ENCODE measurements at regions not wholly inside any gene's neighbourhood (a gene's known extent, or its start where the extent isn't known, plus 50 kb on each side); places are given as distances from the start of the nearest gene placed in this dataset.

- Histone ChIP-seq H3K4me3 (ENCODE audit: extremely low read depth in 1 of 4, insufficient read depth in 2 of 4, low read depth in 3 of 4, low read length in 4 of 4) (no peak overlapping the region), H2AFZ (ENCODE audit: low read length) (no peak overlapping the region), H3K79me2 (ENCODE audit: control insufficient read depth in 1 of 2, insufficient read depth in 2 of 2, low read length in 2 of 2) (no peaks in the 10 kb centered on the region), H3K23ac (ENCODE audit: insufficient read length) (no peak overlapping the region), H3K36me3 (ENCODE audit: control insufficient read depth in 2 of 4, insufficient read depth in 4 of 4, low read length in 3 of 4) (no peaks in the 10 kb centered on the region), H2AK5ac (ENCODE audit: low read depth, low read length) (no peak overlapping the region), H2BK20ac (ENCODE audit: low read length) (no peak overlapping the region), H3K4me1 (replicated peaks in 1 of 4; ENCODE audit: control insufficient read depth in 3 of 4, insufficient read depth in 4 of 4, low read length in 3 of 4) (no peaks in the 10 kb centered on the region), H2BK12ac (ENCODE audit: low read depth, low read length) (no peak overlapping the region), H3K4me2 (ENCODE audit: insufficient read depth in 1 of 2, low read depth in 2 of 2, low read length in 2 of 2) (no peak overlapping the region), H4K20me1 (replicated peaks in 1 of 2; ENCODE audit: control insufficient read depth in 1 of 2, insufficient read depth in 2 of 2, low read length in 2 of 2) (no peaks in the 10 kb centered on the region), H3K23me2 (ENCODE audit: low read depth, low read length) (no peaks in the 10 kb centered on the region), H3K79me1 (ENCODE audit: low read depth, low read length) (no peaks in the 10 kb centered on the region), H4K5ac (ENCODE audit: insufficient read length, low read depth, low read length) (no peak overlapping the region), H4K8ac (ENCODE audit: extremely low read depth, insufficient read depth, low read length) (no peak overlapping the region), H4K91ac (replicated peaks; ENCODE audit: insufficient read length, low read length) (no peak overlapping the region), H3K4ac (replicated peaks; ENCODE audit: insufficient read length, low read depth, low read length) (no peak overlapping the region), H3K9me3 (ENCODE audit: insufficient read depth in 2 of 2, low read depth in 1 of 2, low read length in 1 of 2) (peaks cover 71 to 89% of the 10 kb centered on the region in 2 experiments), H3K27me3 (replicated peaks in 1 of 4; ENCODE audit: control insufficient read depth in 3 of 4, extremely low read depth in 1 of 4, insufficient read depth in 3 of 4, low read length in 3 of 4) (no peaks in the 10 kb centered on the region), H3K9ac (replicated peaks in 1 of 4; ENCODE audit: extremely low read depth in 1 of 4, low read depth in 3 of 4, low read length in 3 of 4) (no peak overlapping the region), H3K18ac (ENCODE audit: extremely low read depth, low read length) (no peak overlapping the region), H2BK15ac (ENCODE audit: low read length) (no peak overlapping the region), H2BK120ac (replicated peaks; ENCODE audit: low read depth, low read length) (no peak overlapping the region), H3K14ac (ENCODE audit: insufficient read length) (no peak overlapping the region), H3K27ac (ENCODE audit: low read depth, low read length) (no peak overlapping the region), H3K56ac (replicated peaks; ENCODE audit: insufficient read length, low read depth, low read length) (no peak overlapping the region), H2BK5ac (ENCODE audit: low read depth, low read length) (no peak overlapping the region)
- TF ChIP-seq TBP (IDR thresholded peaks at IDR 0.05; ENCODE audit: low read depth, low read length) = no peak
- TF ChIP-seq TEAD4 (IDR thresholded peaks at IDR 0.05; ENCODE audit: low read depth, low read length) = no peak
- TF ChIP-seq CTCF (IDR thresholded peaks at IDR 0.05; ENCODE audit: control extremely low read depth in 1 of 3, insufficient read depth in 1 of 3, low read depth in 1 of 3, low read length in 3 of 3) = no peak
- POLR2A ChIA-PET (ENCODE audit: partially characterized antibody) = no interaction called here
- FAIRE-seq = no peak
- CTCF ChIA-PET (ENCODE audit: partially characterized antibody) = no interaction called here
- WGBS, 2 experiments (ENCODE audit: extremely low coverage in 1 of 2, insufficient coverage in 1 of 2, insufficient read length in 1 of 2, insufficient replicate concordance in 2 of 2, low coverage in 1 of 2, low lambda C conversion rate in 2 of 2, missing lambda C conversion rate in 1 of 2) = 90% methylated on average over 18 of the region's 24 CpGs; no CpG with 5 or more reads in 1 of the 2 experiments
- DNase-seq (ENCODE audit: low read depth in 1 of 2, low spot score in 2 of 2) = no peak
Observed at GRCh38 chr17:83194761-83195329, 115.4 kb downstream of the METRNL start.
